Suprapubic skin (tissue), 4 donors: ENCODE measurements at regions not wholly inside any gene's neighbourhood (a gene's known extent, or its start where the extent isn't known, plus 50 kb on each side); places are given as distances from the start of the nearest gene placed in this dataset.

Source experiments
- DNase-seq, 2 donors: peaks; one replicate each; pipeline ENCODE4 v3.0.0-alpha.2; 2019; ENCODE audit warnings: low spot score in 2 of 2
- H3K27ac ChIP-seq: fragments of 200-600 bp; sonication (generic); one replicate; pipeline ENCODE4 v1.5.1; 2019
- H3K27me3 ChIP-seq: fragments of 200-600 bp; sonication (generic); one replicate; pipeline ENCODE4 v1.5.1; 2019
- H3K36me3 ChIP-seq: fragments of 200-600 bp; sonication (generic); one replicate; pipeline ENCODE4 v1.5.1; 2019
- H3K4me1 ChIP-seq: fragments of 200-600 bp; sonication (generic); one replicate; pipeline ENCODE4 v1.5.1; 2019
- H3K4me3 ChIP-seq: fragments of 200-600 bp; sonication (generic); one replicate; pipeline ENCODE4 v1.5.1; 2019; ENCODE audit warnings: mild to moderate bottlenecking
- H3K9me3 ChIP-seq: fragments of 200-600 bp; sonication (generic); one replicate; pipeline ENCODE4 v1.5.1; 2019
- EP300 ChIP-seq: sonication (generic); formaldehyde crosslinking; IDR thresholded peaks from one replicate; pipeline ENCODE4 v1.6.1; 2017; ENCODE audit warnings: antibody characterized with exemption
- POLR2A ChIP-seq, 2 donors: fragments of 450-650 bp; IDR thresholded peaks; one replicate each; pipeline ENCODE4 v1.6.1; 2017; ENCODE audit warnings: antibody characterized with exemption in 2 of 2, mild to moderate bottlenecking in 2 of 2, moderate library complexity in 2 of 2
- POLR2AphosphoS5 ChIP-seq, 3 donors: sonication (generic); formaldehyde crosslinking; IDR thresholded peaks; one replicate each; pipeline ENCODE4 v1.6.1; 2017; ENCODE audit warnings: antibody characterized with exemption in 3 of 3
- WGBS: methylation state at CpG from one replicate; pipeline ENCODE4 v1.1.5; 2018; 5-methylcytosine and 5-hydroxymethylcytosine counted together
- TF ChIP-seq, protein P1 (sequence below), 2 donors: fragments of 200-600 bp in 1 of 2; fragments of 450-650 bp in 1 of 2; sonication (generic) in 1 of 2; IDR thresholded peaks; one replicate each; pipeline ENCODE4 v1.5.1; 2016 to 2019; ENCODE audit warnings: antibody characterized with exemption in 2 of 2, mild to moderate bottlenecking in 1 of 2, moderate library complexity in 1 of 2

DNA sequence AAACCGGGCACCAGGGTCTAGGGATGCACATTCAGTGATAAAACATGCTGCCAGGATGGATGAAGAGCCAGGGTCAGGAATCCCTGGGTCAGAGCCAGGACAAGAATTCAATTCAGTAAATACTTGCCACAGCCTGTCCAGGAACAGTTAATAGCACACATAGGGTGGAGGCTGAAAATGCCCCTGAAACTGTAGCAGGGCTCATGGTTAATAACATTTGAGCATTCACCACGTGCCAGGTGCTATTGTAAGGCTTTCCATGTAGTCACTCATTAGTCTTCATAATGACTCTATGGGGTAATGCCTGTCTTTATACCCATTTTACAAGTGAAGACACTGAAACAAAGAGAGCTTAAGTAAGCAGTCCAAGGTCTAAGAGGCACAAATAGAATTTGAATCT lies 296.3 kb downstream of the LRFN2 start:
- Histone ChIP-seq H3K27ac (no peak overlapping the region), H3K36me3 (no peaks in the 10 kb centered on the region), H3K9me3 (no peaks in the 10 kb centered on the region), H3K27me3 (peaks cover 9% of the 10 kb centered on the region), H3K4me3 (no peak overlapping the region), H3K4me1 (peaks cover 6% of the 10 kb centered on the region)
- DNase-seq = no peak
- WGBS = 25% methylated on average over 2 of the region's 2 CpGs
- TF ChIP-seq POLR2A (IDR thresholded peaks at IDR 0.05) (no peak), EP300 (no peak)

DNA sequence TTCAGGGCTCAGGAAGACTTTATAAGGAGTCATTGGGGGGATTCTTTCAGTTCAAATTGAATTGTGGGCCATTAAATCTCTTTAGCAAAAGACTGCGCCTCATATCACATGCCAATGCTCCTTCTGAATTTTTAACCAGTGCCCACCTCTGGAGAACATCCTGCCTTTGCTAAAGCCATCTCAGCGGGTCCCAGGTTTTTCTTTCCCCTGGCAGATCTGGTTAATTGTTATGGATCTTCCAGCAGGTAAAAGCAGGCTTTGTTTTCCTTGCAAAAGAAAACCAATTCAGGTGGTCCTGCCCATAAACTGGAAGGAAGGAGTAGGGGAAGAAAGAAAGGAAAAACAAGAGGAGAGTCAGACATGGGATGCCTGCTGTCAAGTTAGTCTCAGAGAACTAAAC lies 298.2 kb downstream of the LRFN2 start:
- H3K4me1 ChIP-seq = peaks cover 8% of the 10 kb centered on the region
- no peak for DNase-seq

DNA sequence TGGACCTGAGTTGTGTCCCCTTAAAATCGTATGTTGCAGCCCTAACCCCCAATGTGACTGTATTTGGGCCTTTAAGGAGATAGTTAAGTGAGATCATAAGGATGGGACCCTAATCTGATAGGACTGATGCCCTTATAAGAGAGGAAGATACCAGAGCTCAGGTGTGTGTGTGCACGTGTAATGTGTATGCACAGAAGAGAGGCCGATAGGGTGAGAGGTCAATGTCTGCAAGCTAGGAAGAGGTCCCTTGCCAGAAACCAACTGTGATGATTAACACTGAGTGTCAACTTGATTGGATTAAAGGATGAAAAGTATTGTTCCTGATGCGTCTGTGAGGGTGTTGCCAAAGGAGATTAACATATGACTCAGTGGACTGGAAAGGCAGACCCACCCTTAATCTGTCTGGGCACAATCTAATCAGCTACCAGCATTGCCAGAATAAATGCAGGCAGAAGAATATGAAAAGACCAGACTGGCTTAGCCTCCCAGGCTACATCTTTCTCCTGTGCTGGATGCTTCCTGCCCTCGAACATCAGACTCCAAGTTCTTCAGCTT lies 299.8 kb downstream of the LRFN2 start:
- 51% methylated on average over 5 of the region's 5 CpGs for WGBS
- H3K4me1 ChIP-seq = peaks cover 8% of the 10 kb centered on the region
- H3K27me3 ChIP-seq = peaks cover 9% of the 10 kb centered on the region
- H3K27ac ChIP-seq = no peak overlapping the region
- H3K9me3 ChIP-seq = no peaks in the 10 kb centered on the region
- DNase-seq = no peak
- no peaks in the 10 kb centered on the region for H3K36me3 ChIP-seq
- H3K4me3 ChIP-seq = no peak overlapping the region
- TF ChIP-seq POLR2A (IDR thresholded peaks at IDR 0.05) (no peak), EP300 (no peak), POLR2AphosphoS5 (IDR thresholded peaks at IDR 0.05) (no peak)
- TF ChIP-seq, protein P1, sequence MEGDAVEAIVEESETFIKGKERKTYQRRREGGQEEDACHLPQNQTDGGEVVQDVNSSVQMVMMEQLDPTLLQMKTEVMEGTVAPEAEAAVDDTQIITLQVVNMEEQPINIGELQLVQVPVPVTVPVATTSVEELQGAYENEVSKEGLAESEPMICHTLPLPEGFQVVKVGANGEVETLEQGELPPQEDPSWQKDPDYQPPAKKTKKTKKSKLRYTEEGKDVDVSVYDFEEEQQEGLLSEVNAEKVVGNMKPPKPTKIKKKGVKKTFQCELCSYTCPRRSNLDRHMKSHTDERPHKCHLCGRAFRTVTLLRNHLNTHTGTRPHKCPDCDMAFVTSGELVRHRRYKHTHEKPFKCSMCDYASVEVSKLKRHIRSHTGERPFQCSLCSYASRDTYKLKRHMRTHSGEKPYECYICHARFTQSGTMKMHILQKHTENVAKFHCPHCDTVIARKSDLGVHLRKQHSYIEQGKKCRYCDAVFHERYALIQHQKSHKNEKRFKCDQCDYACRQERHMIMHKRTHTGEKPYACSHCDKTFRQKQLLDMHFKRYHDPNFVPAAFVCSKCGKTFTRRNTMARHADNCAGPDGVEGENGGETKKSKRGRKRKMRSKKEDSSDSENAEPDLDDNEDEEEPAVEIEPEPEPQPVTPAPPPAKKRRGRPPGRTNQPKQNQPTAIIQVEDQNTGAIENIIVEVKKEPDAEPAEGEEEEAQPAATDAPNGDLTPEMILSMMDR (IDR thresholded peaks at IDR 0.05) = no peak

More for the DNA sequence above, 298.2 kb downstream of the LRFN2 start:
- Histone ChIP-seq H3K4me3 (no peak overlapping the region), H3K9me3 (no peaks in the 10 kb centered on the region), H3K36me3 (no peaks in the 10 kb centered on the region), H3K27me3 (peaks cover 9% of the 10 kb centered on the region), H3K27ac (no peak overlapping the region)
- WGBS = 82% methylated on average over 2 of the region's 2 CpGs
- TF ChIP-seq POLR2A (IDR thresholded peaks at IDR 0.05) (no peak), POLR2AphosphoS5 (IDR thresholded peaks at IDR 0.05) (no peak), EP300 (no peak)
- TF ChIP-seq, protein P1 (IDR thresholded peaks at IDR 0.05) = no peak

DNA sequence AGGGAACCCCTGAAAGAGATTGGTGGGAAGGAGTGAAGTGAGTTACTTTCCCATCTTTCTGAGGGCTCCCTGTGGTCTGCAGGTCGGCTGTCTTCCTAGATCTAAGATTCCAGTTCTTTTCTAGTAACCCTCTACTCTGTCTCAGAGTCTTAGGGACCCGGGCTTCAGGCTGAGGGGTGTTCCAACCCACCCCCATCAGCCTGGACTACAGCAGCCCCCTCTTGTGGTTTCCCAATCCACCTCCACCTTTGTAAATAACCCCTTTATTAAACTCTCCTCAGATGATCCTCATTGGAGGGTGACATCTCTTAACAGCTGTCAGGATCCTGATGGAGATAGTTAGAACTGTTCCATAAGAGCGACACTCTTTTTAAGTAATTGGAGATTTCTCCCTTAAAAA lies 300.4 kb downstream of the LRFN2 start:
- no peaks in the 10 kb centered on the region for H3K36me3 ChIP-seq
- DNase-seq = no peak
- H3K27ac ChIP-seq = no peak overlapping the region
- peaks cover 8% of the 10 kb centered on the region for H3K4me1 ChIP-seq
- TF ChIP-seq POLR2A (IDR thresholded peaks at IDR 0.05) (no peak), EP300 (no peak), POLR2AphosphoS5 (IDR thresholded peaks at IDR 0.05) (no peak)
- TF ChIP-seq, protein P1 (IDR thresholded peaks at IDR 0.05) = no peak
- H3K4me3 ChIP-seq = no peak overlapping the region
- H3K9me3 ChIP-seq = no peaks in the 10 kb centered on the region
- 71% methylated on average over 3 of the region's 3 CpGs for WGBS
- peaks cover 9% of the 10 kb centered on the region for H3K27me3 ChIP-seq

DNA sequence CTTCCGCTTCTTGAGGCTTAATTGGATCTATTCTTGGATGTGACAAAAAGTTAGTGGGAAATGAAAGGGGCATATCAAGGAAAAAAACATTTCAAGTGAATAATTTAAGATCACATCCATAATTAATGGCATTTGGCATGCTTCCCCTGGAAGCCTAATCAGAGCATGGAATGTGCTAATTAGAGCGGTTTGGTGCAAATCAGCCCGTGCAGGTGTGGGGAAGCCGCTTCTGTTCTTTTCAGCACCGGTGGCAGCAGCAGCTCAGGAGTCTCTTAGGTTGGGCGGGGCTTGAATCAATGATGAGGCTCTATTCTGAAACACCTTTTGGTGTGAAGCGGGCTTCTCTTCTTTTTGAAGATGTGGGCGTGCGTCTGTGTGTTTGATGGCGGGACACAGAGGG lies 301.2 kb downstream of the LRFN2 start:
- no peak overlapping the region for H3K4me3 ChIP-seq
- peaks cover 8% of the 10 kb centered on the region for H3K4me1 ChIP-seq
- WGBS = 17% methylated on average over 10 of the region's 10 CpGs
- H3K36me3 ChIP-seq = no peaks in the 10 kb centered on the region
- no peak for DNase-seq
- H3K27ac ChIP-seq = no peak overlapping the region
- TF ChIP-seq POLR2A (IDR thresholded peaks at IDR 0.05) = no peak
- no peak for TF ChIP-seq POLR2AphosphoS5 (IDR thresholded peaks at IDR 0.05)
- TF ChIP-seq, protein P1 (IDR thresholded peaks at IDR 0.05) = no peak
- no peak for TF ChIP-seq EP300
- H3K27me3 ChIP-seq = peaks cover 9% of the 10 kb centered on the region
- no peaks in the 10 kb centered on the region for H3K9me3 ChIP-seq

DNA sequence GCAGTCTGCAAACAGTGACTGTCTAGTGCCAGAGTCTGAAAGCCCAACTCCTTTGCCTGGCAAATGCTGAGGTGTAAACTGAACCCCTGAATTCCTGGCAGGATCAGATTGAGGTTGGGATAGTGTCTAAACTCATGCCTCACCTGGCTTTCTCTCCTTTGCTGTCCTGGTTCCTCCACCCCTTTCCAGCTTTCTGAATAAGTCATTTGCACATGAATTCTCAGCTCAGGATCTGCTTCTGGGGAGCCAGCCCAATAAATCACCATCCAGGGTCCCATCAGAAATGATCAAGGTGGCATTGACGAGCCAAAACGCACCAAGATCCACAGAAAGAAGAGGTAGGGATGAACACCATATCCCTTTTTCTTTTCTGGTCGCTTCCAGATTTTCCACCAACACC lies 301.6 kb downstream of the LRFN2 start:
- WGBS = 50% methylated on average over 3 of the region's 3 CpGs
- no peak overlapping the region for H3K4me3 ChIP-seq
- H3K9me3 ChIP-seq = no peaks in the 10 kb centered on the region
- H3K27me3 ChIP-seq = peaks cover 9% of the 10 kb centered on the region
- TF ChIP-seq EP300 (no peak), POLR2A (IDR thresholded peaks at IDR 0.05) (no peak), POLR2AphosphoS5 (IDR thresholded peaks at IDR 0.05) (no peak)
- TF ChIP-seq, protein P1 (IDR thresholded peaks at IDR 0.05) = no peak
- no peak overlapping the region for H3K27ac ChIP-seq
- no peak for DNase-seq
- peaks cover 8% of the 10 kb centered on the region for H3K4me1 ChIP-seq
- no peaks in the 10 kb centered on the region for H3K36me3 ChIP-seq
